B cell (primary cell): ENCODE measurements at regions not wholly inside any gene's neighbourhood (a gene's known extent, or its start where the extent isn't known, plus 50 kb on each side); places are given as distances from the start of the nearest gene placed in this dataset.

ENCODE experiments used
- ATAC-seq: fragments of 200-7000 bp; cut with Tn5 transposase; one replicate; pipeline ENCODE4 v1.10.0; 2021; ENCODE audit warnings: low read depth, mild to moderate bottlenecking, moderate number of reproducible peaks, moderate library complexity
- CTCF ChIA-PET: fragments of 350-600 bp; sonication (Branson Sonifier 250); formaldehyde crosslinking; loops from one replicate; lab custom pipeline; 2021; ENCODE audit warnings: antibody characterized with exemption, inconsistent platforms; lab: Charles Lee
- POLR2A ChIA-PET: fragments of 350-600 bp; sonication (Branson Sonifier 250); formaldehyde crosslinking; loops from one replicate; lab custom pipeline; 2021; ENCODE audit warnings: antibody characterized with exemption; lab: Charles Lee
- DNase-seq: peaks from one replicate; pipeline ENCODE4 v3.0.0; 2013
- H2AFZ ChIP-seq: 2 replicates; pipeline ENCODE4 v1.6.1; 2012; ENCODE audit warnings: mild to moderate bottlenecking, low read depth, low read length; ENCODE audit not compliant: insufficient read depth, poor library complexity, severe bottlenecking
- H3K27ac ChIP-seq, 2 donors: 1 replicate in 1 of 2; 2 replicates in 1 of 2; pipeline ENCODE4 v1.5.1; 2012 to 2013; ENCODE audit warnings: low read length in 2 of 2, mild to moderate bottlenecking in 2 of 2, moderate library complexity in 1 of 2
- H3K27me3 ChIP-seq, 4 experiments: fragments of 200-600 bp in 1 of 4; sonication (generic) in 1 of 4; replicated peaks in 1 of 4; 1 replicate in 2 of 4; 2 replicates in 2 of 4; pipeline versions ENCODE4 v1.6.1 to v1.7.0; 2013 to 2016; ENCODE audit warnings: low read length in 3 of 4, mild to moderate bottlenecking in 2 of 4, mixed read lengths in 1 of 4, moderate library complexity in 1 of 4; ENCODE audit not compliant: insufficient read depth in 4 of 4, control insufficient read depth in 3 of 4; ENCODE audit errors: control extremely low read depth in 1 of 4
- H3K36me3 ChIP-seq, 2 experiments: replicated peaks in 1 of 2; 1 replicate in 1 of 2; 2 replicates in 1 of 2; pipeline versions ENCODE4 v1.6.1 to v1.7.1; 2013; ENCODE audit warnings: low read length in 1 of 2; ENCODE audit not compliant: insufficient read depth in 2 of 2, control insufficient read depth in 1 of 2; ENCODE audit errors: control extremely low read depth in 1 of 2, extremely low read depth in 1 of 2
- H3K4me1 ChIP-seq, 2 donors: fragments of 200-600 bp in 1 of 2; sonication (generic) in 1 of 2; 1 replicate in 1 of 2; 2 replicates in 1 of 2; pipeline versions ENCODE4 v1.5.1 to v1.6.1; 2013 to 2017; ENCODE audit warnings: low read length in 2 of 2; ENCODE audit not compliant: control insufficient read depth in 2 of 2, insufficient read depth in 2 of 2
- H3K4me2 ChIP-seq: replicated peaks from 2 replicates; pipeline ENCODE3; 2012; ENCODE audit warnings: mild to moderate bottlenecking, low read depth, low read length; ENCODE audit not compliant: poor library complexity, severe bottlenecking
- H3K4me3 ChIP-seq, 5 experiments: fragments of 200-600 bp in 1 of 5; sonication (generic) in 1 of 5; 1 replicate in 3 of 5; 2 replicates in 2 of 5; pipeline versions ENCODE4 v1.5.1 to v1.7.0; 2011 to 2016; ENCODE audit warnings: low read length in 4 of 5, mild to moderate bottlenecking in 4 of 5, low read depth in 2 of 5, control low read depth in 1 of 5, moderate library complexity in 1 of 5; ENCODE audit not compliant: insufficient read depth in 1 of 5; ENCODE audit errors: control extremely low read depth in 1 of 5, extremely low read depth in 1 of 5
- H3K79me2 ChIP-seq: fragments of 200-600 bp; sonication (generic); one replicate; pipeline ENCODE4 v1.6.0; 2016; ENCODE audit warnings: low read length; ENCODE audit not compliant: control insufficient read depth, insufficient read depth
- H3K9ac ChIP-seq: fragments of 200-600 bp; sonication (generic); 2 replicates; pipeline ENCODE4 v1.6.1; 2017; ENCODE audit warnings: mild to moderate bottlenecking, low read length, moderate library complexity
- H3K9me3 ChIP-seq, 3 donors: one replicate each; pipeline versions ENCODE4 v1.6.1 to v1.7.1; 2013; ENCODE audit warnings: low read length in 2 of 3; ENCODE audit not compliant: control insufficient read depth in 2 of 3, insufficient read depth in 1 of 3; ENCODE audit errors: control extremely low read depth in 1 of 3
- H4K20me1 ChIP-seq: 2 replicates; pipeline ENCODE4 v1.6.0; 2012; ENCODE audit warnings: mild to moderate bottlenecking, low read length; ENCODE audit not compliant: insufficient read depth, control insufficient read depth, poor library complexity, severe bottlenecking
- H3K27ac Mint-ChIP-seq: one replicate; pipeline ENCODE4 v1.8.0; 2021; ENCODE audit warnings: mixed read lengths
- H3K27me3 Mint-ChIP-seq: one replicate; pipeline ENCODE4 v1.8.0; 2021; ENCODE audit warnings: mixed read lengths
- H3K4me1 Mint-ChIP-seq: one replicate; pipeline ENCODE4 v1.8.0; 2021; ENCODE audit warnings: mixed read lengths
- H3K4me3 Mint-ChIP-seq: one replicate; pipeline ENCODE4 v1.8.0; 2021; ENCODE audit warnings: mixed read lengths
- H3K9me3 Mint-ChIP-seq: one replicate; pipeline ENCODE4 v1.8.0; 2022; ENCODE audit warnings: mixed read lengths; ENCODE audit not compliant: insufficient read depth
- EZH2 ChIP-seq: IDR thresholded peaks from 2 replicates; pipeline ENCODE4 v1.6.1; 2012; ENCODE audit warnings: borderline replicate concordance, low read depth, mild to moderate bottlenecking, moderate library complexity, low read length; ENCODE audit not compliant: insufficient read depth, poor library complexity, severe bottlenecking
- WGBS: methylation state at CpG from one replicate; pipeline ENCODE4 v1.1.5; 2013; ENCODE audit warnings: missing lambda C conversion rate; ENCODE audit not compliant: insufficient coverage; 5-methylcytosine and 5-hydroxymethylcytosine counted together
- intact Hi-C: fragments of 100-400 bp; cut with micrococcal nuclease; formaldehyde crosslinking; loops from one replicate; pipeline ENCODE4 v1.10.0; 2022
- TF ChIP-seq, protein P1 (sequence below): fragments of 200-600 bp; IDR thresholded peaks from one replicate; pipeline ENCODE4 v1.8.0; 2022; ENCODE audit warnings: antibody characterized with exemption, mild to moderate bottlenecking

GRCh38 chr5:72566746-72567145, 59.5 kb upstream of the ZNF366 start:
- Histone ChIP-seq H3K4me3 (no peak overlapping the region), H3K36me3 (no peaks in the 10 kb centered on the region), H3K79me2 (no peaks in the 10 kb centered on the region), H3K4me1 (no peaks in the 10 kb centered on the region), H3K27me3 (peaks cover 0 to 6% (median 4%) of the 10 kb centered on the region in 4 experiments), H3K4me2 (no peak overlapping the region), H4K20me1 (no peaks in the 10 kb centered on the region), H3K9me3 (no peaks in the 10 kb centered on the region), H3K9ac (no peak overlapping the region), H2AFZ (no peak overlapping the region), H3K27ac (no peak overlapping the region)
- Mint-ChIP-seq H3K4me3 (no peak overlapping the region), H3K27ac (no peak overlapping the region), H3K9me3 (no peaks in the 10 kb centered on the region), H3K27me3 (peaks cover 47% of the 10 kb centered on the region), H3K4me1 (no peaks in the 10 kb centered on the region)
- TF ChIP-seq, protein P1, sequence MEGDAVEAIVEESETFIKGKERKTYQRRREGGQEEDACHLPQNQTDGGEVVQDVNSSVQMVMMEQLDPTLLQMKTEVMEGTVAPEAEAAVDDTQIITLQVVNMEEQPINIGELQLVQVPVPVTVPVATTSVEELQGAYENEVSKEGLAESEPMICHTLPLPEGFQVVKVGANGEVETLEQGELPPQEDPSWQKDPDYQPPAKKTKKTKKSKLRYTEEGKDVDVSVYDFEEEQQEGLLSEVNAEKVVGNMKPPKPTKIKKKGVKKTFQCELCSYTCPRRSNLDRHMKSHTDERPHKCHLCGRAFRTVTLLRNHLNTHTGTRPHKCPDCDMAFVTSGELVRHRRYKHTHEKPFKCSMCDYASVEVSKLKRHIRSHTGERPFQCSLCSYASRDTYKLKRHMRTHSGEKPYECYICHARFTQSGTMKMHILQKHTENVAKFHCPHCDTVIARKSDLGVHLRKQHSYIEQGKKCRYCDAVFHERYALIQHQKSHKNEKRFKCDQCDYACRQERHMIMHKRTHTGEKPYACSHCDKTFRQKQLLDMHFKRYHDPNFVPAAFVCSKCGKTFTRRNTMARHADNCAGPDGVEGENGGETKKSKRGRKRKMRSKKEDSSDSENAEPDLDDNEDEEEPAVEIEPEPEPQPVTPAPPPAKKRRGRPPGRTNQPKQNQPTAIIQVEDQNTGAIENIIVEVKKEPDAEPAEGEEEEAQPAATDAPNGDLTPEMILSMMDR: no peak
- TF ChIP-seq EZH2: no peak
- DNase-seq (no peak), ATAC-seq (no peak)
- intact Hi-C loops: no loop called here
- WGBS: no CpG with 5 or more reads among the region's 1 CpG
- CTCF ChIA-PET: interaction anchor here (0.8 kb wide), 1 partner anchor 10 kb away, joined by 3 read pairs; no protein-coding TSS in a partner anchor
- POLR2A ChIA-PET: no interaction called here

DNA sequence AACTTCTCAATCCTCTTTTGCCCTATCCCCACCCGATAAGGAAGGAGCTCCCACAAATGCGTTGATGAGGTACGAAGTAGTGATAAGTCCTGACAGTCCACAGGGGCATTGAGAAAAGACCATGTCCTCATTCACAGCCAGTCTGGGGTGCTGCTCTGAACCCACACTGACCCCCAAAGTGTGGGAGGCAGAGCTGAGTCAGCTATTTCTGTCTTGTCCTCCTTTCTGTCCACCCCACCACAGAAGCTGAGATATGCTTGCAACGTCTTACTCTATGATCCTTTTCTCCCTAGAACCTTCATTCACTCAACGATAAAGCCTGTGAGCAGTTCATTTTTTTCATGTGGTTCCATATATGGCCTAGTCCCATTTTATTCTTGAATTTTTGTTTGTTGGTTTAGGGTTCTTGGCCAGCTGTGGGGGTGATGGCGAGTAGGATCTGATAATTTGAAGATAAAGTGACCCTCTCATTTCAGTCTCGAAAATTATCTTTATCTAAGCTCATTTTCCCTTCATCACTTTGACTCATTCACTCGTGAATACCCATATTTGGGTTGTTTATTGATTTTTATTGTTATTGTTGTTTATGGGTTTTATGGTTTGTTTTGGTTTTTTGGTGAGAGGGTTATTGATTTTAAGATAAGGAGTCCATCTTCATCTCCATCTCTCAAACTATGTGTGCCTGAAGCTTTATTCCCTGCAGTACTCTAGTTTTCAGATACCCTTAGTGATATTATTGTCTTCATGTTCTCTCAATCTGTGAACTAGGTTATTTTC, 58.5 kb upstream of the ZNF366 start:
- no peaks in the 10 kb centered on the region for H3K9me3 Mint-ChIP-seq
- Histone ChIP-seq H3K36me3 (no peaks in the 10 kb centered on the region), H3K9ac (no peak overlapping the region), H3K4me3 (no peak overlapping the region), H3K79me2 (no peaks in the 10 kb centered on the region), H3K27me3 (peaks cover 0 to 6% (median 3%) of the 10 kb centered on the region in 4 experiments), H2AFZ (no peak overlapping the region), H3K4me1 (no peaks in the 10 kb centered on the region), H3K27ac (no peak overlapping the region), H4K20me1 (no peaks in the 10 kb centered on the region), H3K4me2 (no peak overlapping the region), H3K9me3 (no peaks in the 10 kb centered on the region)
- CTCF ChIA-PET: interaction anchor here (0.6 kb wide), 1 partner anchor 230 kb away, joined by 3 read pairs; no protein-coding TSS in a partner anchor
- no peaks in the 10 kb centered on the region for H3K4me1 Mint-ChIP-seq
- peaks cover 49% of the 10 kb centered on the region for H3K27me3 Mint-ChIP-seq
- no CpG with 5 or more reads among the region's 8 CpGs for WGBS
- intact Hi-C loops: no loop called here
- TF ChIP-seq EZH2: no peak
- TF ChIP-seq, protein P1: no peak
- ATAC-seq (no peak), DNase-seq (no peak)
- no peak overlapping the region for H3K27ac Mint-ChIP-seq
- H3K4me3 Mint-ChIP-seq: no peak overlapping the region
- POLR2A ChIA-PET: no interaction called here
